ENCODE measurements at regions not wholly inside any gene's neighbourhood (a gene's known extent, or its start where the extent isn't known, plus 50 kb on each side); places are given as distances from the start of the nearest gene placed in this dataset.

DNA sequence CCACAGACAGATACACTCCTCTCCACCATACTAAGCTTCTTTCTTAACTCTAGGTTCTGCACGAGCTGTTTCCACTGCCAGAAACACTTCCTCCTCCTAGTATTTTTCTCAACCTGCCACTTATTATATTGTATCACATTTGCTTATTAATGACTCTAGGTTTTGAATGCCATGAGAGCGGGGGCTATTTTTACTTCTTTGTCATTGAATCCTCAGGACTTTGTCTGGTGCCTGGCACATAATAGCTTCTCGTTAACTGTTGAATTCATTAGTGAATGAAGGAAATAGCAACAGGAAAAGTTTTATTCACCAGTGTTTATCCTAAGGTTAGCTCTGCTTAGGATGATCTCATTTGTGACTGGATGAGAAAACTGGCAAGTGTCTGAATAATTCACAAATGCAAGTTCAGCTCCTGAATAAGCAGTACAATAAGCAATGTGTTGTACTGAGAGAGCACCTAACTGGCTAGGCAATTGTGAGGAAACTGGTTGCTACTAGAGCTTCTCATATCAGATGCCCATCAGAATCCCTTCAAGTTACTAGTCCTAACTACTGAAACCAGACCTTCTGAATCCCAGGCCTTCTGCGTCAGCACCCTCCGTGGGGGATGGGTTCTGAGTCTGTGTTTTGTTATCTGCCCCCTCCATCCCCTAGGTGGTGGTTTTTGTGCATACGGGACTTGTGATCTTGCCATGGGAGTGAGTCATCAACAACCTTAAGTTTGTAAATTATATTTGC is 92.7 kb downstream of the LSMEM1 start:
- TF ChIP-seq, protein P1, sequence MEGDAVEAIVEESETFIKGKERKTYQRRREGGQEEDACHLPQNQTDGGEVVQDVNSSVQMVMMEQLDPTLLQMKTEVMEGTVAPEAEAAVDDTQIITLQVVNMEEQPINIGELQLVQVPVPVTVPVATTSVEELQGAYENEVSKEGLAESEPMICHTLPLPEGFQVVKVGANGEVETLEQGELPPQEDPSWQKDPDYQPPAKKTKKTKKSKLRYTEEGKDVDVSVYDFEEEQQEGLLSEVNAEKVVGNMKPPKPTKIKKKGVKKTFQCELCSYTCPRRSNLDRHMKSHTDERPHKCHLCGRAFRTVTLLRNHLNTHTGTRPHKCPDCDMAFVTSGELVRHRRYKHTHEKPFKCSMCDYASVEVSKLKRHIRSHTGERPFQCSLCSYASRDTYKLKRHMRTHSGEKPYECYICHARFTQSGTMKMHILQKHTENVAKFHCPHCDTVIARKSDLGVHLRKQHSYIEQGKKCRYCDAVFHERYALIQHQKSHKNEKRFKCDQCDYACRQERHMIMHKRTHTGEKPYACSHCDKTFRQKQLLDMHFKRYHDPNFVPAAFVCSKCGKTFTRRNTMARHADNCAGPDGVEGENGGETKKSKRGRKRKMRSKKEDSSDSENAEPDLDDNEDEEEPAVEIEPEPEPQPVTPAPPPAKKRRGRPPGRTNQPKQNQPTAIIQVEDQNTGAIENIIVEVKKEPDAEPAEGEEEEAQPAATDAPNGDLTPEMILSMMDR (conservative IDR thresholded peaks at IDR 0.05 in 1 of 2, IDR thresholded peaks at IDR 0.05 in 1 of 2; ENCODE audit: low read depth in 1 of 2, low read length in 2 of 2), result no peak
- TF ChIP-seq EZH2 (IDR thresholded peaks at IDR 0.05; ENCODE audit: low read length, missing control alignments), result no peak

Measured in fibroblast of lung (primary cell).